Type B pancreatic cell (in vitro differentiated cells): ENCODE measurements at regions not wholly inside any gene's neighbourhood (a gene's known extent, or its start where the extent isn't known, plus 50 kb on each side); places are given as distances from the start of the nearest gene placed in this dataset.

Experiments used
- DNase-seq: peaks from one replicate; pipeline ENCODE4 v3.0.0; 2021; ENCODE audit warnings: mixed read lengths; ENCODE audit not compliant: unreplicated experiment; ENCODE audit errors: extremely low spot score
- H3K27ac Mint-ChIP-seq: 2 replicates; pipeline ENCODE4 v1.8.0; 2021; ENCODE audit warnings: mild to moderate bottlenecking, mixed read lengths
- H3K27me3 Mint-ChIP-seq: 2 replicates; pipeline ENCODE4 v1.8.0; 2021; ENCODE audit warnings: mixed read lengths
- H3K36me3 Mint-ChIP-seq: 2 replicates; pipeline ENCODE4 v1.8.0; 2021; ENCODE audit warnings: mixed read lengths
- H3K4me1 Mint-ChIP-seq: one replicate; pipeline ENCODE4 v1.8.0; 2021; ENCODE audit warnings: mixed read lengths; ENCODE audit not compliant: unreplicated experiment
- H3K4me3 Mint-ChIP-seq: 2 replicates; pipeline ENCODE4 v1.8.0; 2021; ENCODE audit warnings: mild to moderate bottlenecking, mixed read lengths
- H3K9me3 Mint-ChIP-seq: 2 replicates; pipeline ENCODE4 v1.8.0; 2021; ENCODE audit warnings: mixed read lengths
- CTCF ChIP-seq: fragments of 200-600 bp; sonication (generic); conservative IDR thresholded peaks from 2 replicates; pipeline ENCODE4 v1.5.0; 2021; ENCODE audit warnings: antibody characterized with exemption, mild to moderate bottlenecking

- H3K27ac Mint-ChIP-seq: no peak overlapping the region
- no peaks in the 10 kb centered on the region for H3K9me3 Mint-ChIP-seq
- no peak overlapping the region for H3K4me3 Mint-ChIP-seq
- no peaks in the 10 kb centered on the region for H3K27me3 Mint-ChIP-seq
- no peak for TF ChIP-seq CTCF
- no peaks in the 10 kb centered on the region for H3K36me3 Mint-ChIP-seq
- peaks cover 7% of the 10 kb centered on the region for H3K4me1 Mint-ChIP-seq
- no peak for DNase-seq
Observed at GRCh38 chr6:169337886-169338445, 84.3 kb upstream of the THBS2 start.

- no peak for DNase-seq
- no peaks in the 10 kb centered on the region for H3K9me3 Mint-ChIP-seq
- H3K27ac Mint-ChIP-seq: no peak overlapping the region
- H3K36me3 Mint-ChIP-seq: no peaks in the 10 kb centered on the region
- H3K4me1 Mint-ChIP-seq: peaks cover 12% of the 10 kb centered on the region
- no peak for TF ChIP-seq CTCF
- H3K27me3 Mint-ChIP-seq: peaks cover 6% of the 10 kb centered on the region
- H3K4me3 Mint-ChIP-seq: no peak overlapping the region
Observed at GRCh38 chr6:169335301-169335700, 81.7 kb upstream of the THBS2 start.

GRCh38 chr6:169332250-169332649 is 78.6 kb upstream of the THBS2 start:
- H3K27me3 Mint-ChIP-seq: peaks cover 10% of the 10 kb centered on the region
- no peak overlapping the region for H3K27ac Mint-ChIP-seq
- TF ChIP-seq CTCF: no peak
- H3K36me3 Mint-ChIP-seq: no peaks in the 10 kb centered on the region
- H3K9me3 Mint-ChIP-seq: no peaks in the 10 kb centered on the region
- no peak overlapping the region for H3K4me3 Mint-ChIP-seq
- H3K4me1 Mint-ChIP-seq: peaks cover 5% of the 10 kb centered on the region
- DNase-seq: no peak

DNA sequence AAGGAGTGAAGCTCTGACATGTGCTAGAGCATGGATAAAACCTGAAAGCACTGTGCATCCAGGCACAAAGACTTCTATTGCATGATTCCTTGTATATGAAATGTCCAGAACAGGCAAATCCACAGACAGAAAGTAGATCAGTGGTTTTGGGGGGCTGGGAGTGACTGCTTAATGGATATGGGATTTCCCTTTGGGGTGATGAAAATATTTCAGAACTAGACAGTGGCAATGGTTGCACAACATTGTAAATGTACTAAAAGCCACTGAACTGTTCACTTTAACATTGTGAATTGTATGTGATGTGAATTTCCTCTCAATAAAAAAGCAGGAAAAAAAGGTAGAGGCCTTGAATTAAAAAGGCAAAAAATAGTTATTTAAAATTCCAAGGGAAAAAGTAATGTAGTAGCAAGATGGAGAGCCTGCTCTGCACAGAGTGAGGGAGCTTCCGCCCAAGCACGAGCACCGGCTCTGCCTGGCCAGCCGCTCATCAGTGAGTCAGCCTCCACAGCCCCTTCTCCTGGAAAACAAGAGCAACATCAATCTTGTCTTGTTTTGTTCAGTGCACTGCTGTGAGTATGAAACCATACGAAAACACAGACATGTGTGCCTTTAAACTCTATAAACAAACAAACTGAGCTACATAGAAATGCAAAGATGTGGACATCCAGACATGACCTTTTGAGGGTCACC is 74.6 kb upstream of the THBS2 start:
- H3K27ac Mint-ChIP-seq: no peak overlapping the region
- no peak overlapping the region for H3K4me3 Mint-ChIP-seq
- DNase-seq: no peak
- H3K9me3 Mint-ChIP-seq: no peaks in the 10 kb centered on the region
- peaks cover 10% of the 10 kb centered on the region for H3K27me3 Mint-ChIP-seq
- peaks cover 5% of the 10 kb centered on the region for H3K4me1 Mint-ChIP-seq
- no peak for TF ChIP-seq CTCF
- no peaks in the 10 kb centered on the region for H3K36me3 Mint-ChIP-seq

DNA sequence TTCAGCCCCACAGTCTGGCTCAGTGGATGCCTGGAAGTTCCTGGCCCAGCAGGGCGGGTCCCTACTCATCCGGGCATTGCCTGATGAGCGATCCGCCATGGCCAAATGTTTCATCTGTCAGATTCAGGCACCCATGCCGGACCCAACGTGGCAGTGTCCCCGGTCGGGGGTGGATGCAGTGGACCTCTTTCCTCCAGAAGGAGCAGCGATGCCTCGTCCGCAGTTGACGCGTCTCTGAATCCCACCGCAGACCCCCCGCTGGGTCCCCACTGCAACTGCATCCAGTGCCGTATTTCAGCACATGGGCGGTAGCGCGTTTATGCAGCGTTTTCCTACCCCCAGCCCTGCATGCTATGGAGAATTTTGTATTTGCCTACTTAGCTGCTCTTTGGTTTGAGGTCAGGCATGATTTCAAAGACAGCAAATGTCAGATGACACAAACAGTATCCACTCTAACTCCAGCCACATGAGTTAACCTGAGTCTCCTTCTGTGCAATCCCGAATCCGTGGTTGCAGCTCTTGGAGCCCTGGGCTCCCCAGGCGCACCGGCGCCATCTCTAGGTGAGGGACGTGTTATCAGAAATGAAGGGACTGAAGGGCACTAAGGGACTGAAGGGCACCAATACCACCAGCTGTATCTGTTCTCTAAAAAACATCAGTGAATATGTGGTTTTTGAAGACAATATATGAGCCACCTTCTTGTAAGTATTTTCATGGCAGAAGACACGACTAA is 72.6 kb upstream of the THBS2 start:
- TF ChIP-seq CTCF: no peak
- Mint-ChIP-seq H3K36me3 (no peaks in the 10 kb centered on the region), H3K27me3 (peaks cover 7% of the 10 kb centered on the region), H3K4me3 (no peak overlapping the region), H3K4me1 (no peaks in the 10 kb centered on the region), H3K9me3 (no peaks in the 10 kb centered on the region), H3K27ac (no peak overlapping the region)
- no peak for DNase-seq
